Choroid plexus epithelial cell (primary cell): ENCODE measurements at regions not wholly inside any gene's neighbourhood (a gene's known extent, or its start where the extent isn't known, plus 50 kb on each side); places are given as distances from the start of the nearest gene placed in this dataset.

ENCODE experiments used
- DNase-seq: peaks from one replicate; pipeline ENCODE4 v3.0.0-alpha.2; 2010; ENCODE audit warnings: low read depth
- H3K4me3 ChIP-seq: 2 replicates; pipeline ENCODE4 v1.5.1; 2011; ENCODE audit warnings: low read depth, mild to moderate bottlenecking, control low read depth, low read length, moderate library complexity
- CTCF ChIP-seq: conservative IDR thresholded peaks from 2 replicates; pipeline ENCODE4 v1.5.1; 2011; ENCODE audit warnings: low read depth, mild to moderate bottlenecking, control low read depth, inconsistent platforms, low read length, moderate library complexity

DNA sequence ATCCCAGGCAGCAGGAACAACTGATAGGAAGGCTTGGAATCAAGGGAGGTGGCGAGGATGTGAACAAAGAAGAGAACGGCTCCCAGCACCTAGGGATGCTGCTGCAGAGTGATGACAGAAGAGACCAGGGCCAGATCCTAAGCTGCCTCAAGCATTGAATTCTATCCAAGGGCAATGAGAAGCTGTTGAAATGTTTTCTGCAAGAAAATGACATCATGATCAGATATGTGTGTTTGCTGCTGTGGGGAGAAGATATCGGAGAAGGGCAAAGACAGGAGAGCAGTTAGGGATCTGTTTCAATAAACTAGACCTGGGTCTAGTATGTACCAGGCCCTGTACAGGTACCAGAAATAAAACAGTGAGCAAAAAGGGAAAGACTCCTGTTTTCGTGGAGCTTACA is 194.7 kb upstream of the RAB4A start:
- H3K4me3 ChIP-seq, result no peak overlapping the region
- TF ChIP-seq CTCF, result no peak
- DNase-seq, result no peak

GRCh38 chr1:229079016-229079595 is 191.8 kb upstream of the RAB4A start:
- H3K4me3 ChIP-seq, result no peak overlapping the region
- no peak for TF ChIP-seq CTCF
- DNase-seq, result no peak

- H3K4me3 ChIP-seq, result no peak overlapping the region
- DNase-seq, result no peak
- TF ChIP-seq CTCF, result no peak
Measured at GRCh38 chr1:229080361-229080760, 190.6 kb upstream of the RAB4A start.

DNA sequence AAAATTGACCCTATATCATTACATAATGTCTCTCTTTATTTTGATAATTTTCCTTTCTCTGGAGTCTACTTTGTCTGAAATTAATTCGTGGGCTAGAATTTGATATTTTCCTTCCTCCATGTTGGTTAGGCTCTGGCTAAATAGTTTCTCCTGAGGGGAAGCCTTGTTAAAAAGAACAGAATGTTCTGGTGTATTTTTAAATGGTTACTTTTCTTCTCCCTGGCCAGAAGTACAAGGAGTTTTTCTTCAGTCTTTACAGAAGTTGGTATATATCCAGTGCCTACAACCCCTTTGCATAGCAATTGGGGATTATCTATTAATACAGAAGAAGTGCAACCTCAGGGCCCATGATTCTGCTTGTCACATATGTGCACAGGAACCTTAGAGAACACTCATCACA is 185.6 kb upstream of the RAB4A start:
- no peak overlapping the region for H3K4me3 ChIP-seq
- no peak for DNase-seq
- no peak for TF ChIP-seq CTCF

GRCh38 chr1:229086091-229086490 is 184.8 kb upstream of the RAB4A start:
- no peak for DNase-seq
- H3K4me3 ChIP-seq, result no peak overlapping the region
- TF ChIP-seq CTCF, result no peak

DNA sequence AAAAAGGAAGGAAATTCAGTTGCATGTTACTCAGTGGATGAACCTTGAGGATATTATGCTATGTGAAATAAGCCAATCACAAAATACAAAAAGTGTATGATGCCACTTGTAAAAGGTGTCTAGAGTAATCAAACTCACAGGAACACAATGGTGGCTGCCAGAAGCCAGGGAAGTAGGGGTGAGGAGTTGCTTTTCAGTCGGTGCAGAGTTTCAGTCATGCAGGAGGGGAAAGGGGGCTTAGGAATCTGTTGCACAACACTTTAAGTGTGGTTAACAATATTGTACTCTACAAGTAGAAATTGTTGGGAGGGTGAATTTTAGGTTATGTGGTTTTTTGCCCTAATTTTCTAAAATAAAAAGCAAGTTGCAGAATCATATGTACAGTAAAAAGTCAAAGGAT is 184.2 kb upstream of the RAB4A start:
- no peak overlapping the region for H3K4me3 ChIP-seq
- TF ChIP-seq CTCF, result no peak
- no peak for DNase-seq

DNA sequence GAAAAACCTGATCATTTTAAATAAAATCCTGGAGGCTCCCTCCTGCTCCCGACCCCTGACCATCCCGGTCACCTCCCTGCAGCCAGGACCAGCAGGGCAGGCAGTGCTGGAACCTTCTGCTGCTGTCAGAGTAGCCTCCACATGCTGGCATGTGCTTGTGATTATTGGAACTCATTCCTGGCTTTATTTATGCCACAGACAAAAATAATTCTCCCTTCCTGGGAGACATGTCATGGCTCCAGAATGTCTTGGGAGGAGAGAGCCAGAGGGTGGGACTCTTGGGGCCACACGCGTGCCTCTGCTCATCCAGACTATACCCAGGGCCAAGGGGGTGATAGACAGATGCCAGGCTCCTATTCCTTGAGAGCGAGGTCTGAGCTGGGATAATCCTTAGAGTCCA is 183.6 kb upstream of the RAB4A start:
- DNase-seq, result no peak
- no peak for TF ChIP-seq CTCF
- H3K4me3 ChIP-seq, result no peak overlapping the region
